Transverse colon (tissue), 4 donors: ENCODE measurements at regions not wholly inside any gene's neighbourhood (a gene's known extent, or its start where the extent isn't known, plus 50 kb on each side); places are given as distances from the start of the nearest gene placed in this dataset.

Experiments
- CTCF ChIP-seq, 5 experiments: fragments of 200-600 bp in 3 of 5; fragments of 450-650 bp in 2 of 5; sonication (generic) in 3 of 5; IDR thresholded peaks; 1 replicate in 2 of 5; 2 replicates in 3 of 5; pipeline ENCODE4 v1.5.1; 2016 to 2017; ENCODE audit warnings: antibody characterized with exemption in 5 of 5, inconsistent platforms in 3 of 5, mild to moderate bottlenecking in 2 of 5, moderate library complexity in 1 of 5
- POLR2AphosphoS5 ChIP-seq, 3 donors: sonication (generic); formaldehyde crosslinking; IDR thresholded peaks; one replicate each; pipeline ENCODE4 v1.6.1; 2016; ENCODE audit warnings: antibody characterized with exemption in 3 of 3

- no peak for TF ChIP-seq CTCF (IDR thresholded peaks at IDR 0.05)
- TF ChIP-seq POLR2AphosphoS5 (IDR thresholded peaks at IDR 0.05), result no peak
Measured at GRCh38 chr17:13272296-13272695, 254.5 kb upstream of the ELAC2 start.
